CD4-positive, alpha-beta T cell treated with Interleukin-10 for 1 hour (primary cell): ENCODE measurements at regions not wholly inside any gene's neighbourhood (a gene's known extent, or its start where the extent isn't known, plus 50 kb on each side); places are given as distances from the start of the nearest gene placed in this dataset.
"Not testable (repeated sequence)": the region's sequence is repeated elsewhere in the genome, so short reads cannot be mapped to it uniquely, and the experiment has no call there.

ENCODE experiments used
- DNase-seq: peaks from one replicate; pipeline ENCODE4 v3.0.0-alpha.2; 2020

DNA sequence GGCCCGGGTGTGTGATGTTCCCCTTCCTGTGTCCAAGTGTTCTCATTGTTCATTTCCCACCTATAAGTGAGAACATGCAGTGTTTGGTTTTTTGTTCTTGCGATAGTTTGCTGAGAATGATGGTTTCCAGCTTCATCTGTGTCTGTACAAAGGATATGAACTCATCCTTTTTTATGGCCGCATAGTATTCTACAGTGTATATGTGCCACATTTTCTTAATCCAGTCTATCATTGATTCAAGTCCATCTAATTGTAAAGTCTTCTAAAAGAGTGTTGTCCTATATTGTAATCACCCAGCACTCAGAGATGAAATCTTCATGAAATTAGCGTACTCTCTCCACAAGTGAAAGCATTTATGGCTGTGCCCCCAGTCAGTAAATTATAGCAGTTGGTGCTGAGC, 1096.6 kb downstream of the UQCRFS1 start:
- DNase-seq = not testable (repeated sequence)

DNA sequence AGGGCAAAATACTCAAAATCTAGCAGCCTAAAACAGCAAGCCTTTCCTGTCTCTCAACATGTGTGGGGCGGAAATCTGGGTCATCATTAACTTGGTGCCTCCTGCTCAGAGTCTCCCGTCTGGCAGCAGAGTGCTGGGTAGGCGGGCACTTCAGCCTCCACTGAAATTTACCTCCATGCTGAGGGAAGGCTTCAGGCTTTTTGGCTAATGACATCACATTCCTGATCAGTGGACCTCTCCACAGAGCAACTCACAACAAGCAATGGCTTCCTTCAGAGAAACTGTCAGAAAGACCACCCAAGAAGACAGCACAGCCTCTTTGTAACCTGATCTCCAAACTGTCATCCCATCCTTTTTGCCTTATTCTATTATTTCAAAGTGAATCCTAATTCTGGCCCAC, 1109.0 kb downstream of the UQCRFS1 start:
- DNase-seq = no peak

DNA sequence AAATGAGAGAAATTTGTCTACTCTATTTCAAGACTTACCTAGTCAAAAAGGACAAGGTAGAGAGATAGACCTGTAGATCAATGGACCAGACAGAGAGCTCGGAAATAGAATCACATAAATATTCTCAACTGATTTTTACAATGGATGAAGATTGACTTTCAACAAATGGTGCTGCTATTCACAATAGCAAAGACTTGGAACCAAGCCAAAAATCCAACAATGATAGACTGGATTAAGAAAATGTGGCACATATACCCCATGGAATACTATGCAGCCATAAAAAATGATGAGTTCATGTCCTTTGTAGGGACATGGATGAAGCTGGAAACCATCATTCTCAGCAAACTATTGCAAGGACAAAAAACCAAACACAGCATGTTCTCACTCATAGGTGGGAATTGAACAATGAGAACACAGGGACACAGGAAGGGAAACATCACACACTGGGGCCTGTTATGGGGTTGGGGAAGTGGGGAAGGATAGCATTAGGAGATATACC, 1128.2 kb downstream of the UQCRFS1 start:
- DNase-seq = not testable (repeated sequence)

- DNase-seq = no peak
These were observed 1136.3 kb downstream of the UQCRFS1 start for GRCh38 chr19:28076628-28077027.

DNA sequence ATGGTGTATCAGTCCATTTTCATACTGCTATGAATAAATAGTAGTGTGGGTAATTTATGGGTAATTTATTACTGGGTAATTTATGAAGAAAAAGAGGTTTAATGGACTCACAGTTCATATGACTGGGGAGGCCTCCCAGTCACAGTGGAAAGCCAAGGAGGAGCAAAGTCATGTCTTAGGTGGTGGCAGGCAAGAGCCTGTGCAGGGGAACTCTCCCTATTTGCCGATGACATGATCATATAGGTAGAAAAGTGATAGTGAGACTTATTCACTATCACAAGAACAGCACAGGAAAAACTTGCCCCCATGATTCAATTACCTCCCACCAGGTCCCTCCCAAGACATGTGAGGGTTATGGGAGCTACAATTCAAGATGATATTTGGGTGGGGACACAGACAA, 1137.7 kb downstream of the UQCRFS1 start:
- DNase-seq = no peak

GRCh38 chr19:28074773-28075172, 1138.2 kb downstream of the UQCRFS1 start:
- no peak for DNase-seq

- no peak for DNase-seq
These were observed 1145.1 kb downstream of the UQCRFS1 start for GRCh38 chr19:28067882-28068281.

- no peak for DNase-seq
These were observed 1146.0 kb downstream of the UQCRFS1 start for GRCh38 chr19:28066988-28067387.

GRCh38 chr19:28066161-28066560, 1146.8 kb downstream of the UQCRFS1 start:
- DNase-seq = no peak

DNA sequence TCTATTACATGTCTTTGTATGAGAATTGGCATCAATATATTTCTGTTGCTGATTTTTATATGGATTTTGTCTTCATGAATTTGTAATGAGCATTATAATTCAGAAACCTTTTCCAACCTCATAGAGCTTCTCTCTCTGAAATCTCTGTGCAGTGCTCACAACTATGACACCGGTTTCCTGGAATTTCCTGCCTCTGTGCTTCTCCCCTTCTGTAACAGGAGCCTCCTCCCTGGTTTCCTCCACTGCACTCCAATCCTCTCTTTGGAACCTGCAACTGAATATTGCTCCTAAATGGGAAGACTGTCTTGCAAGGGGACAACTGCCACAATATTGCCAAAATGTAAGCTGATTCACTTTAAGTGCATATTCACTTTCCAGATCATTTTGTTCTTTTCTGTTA, 1147.9 kb downstream of the UQCRFS1 start:
- no peak for DNase-seq

GRCh38 chr19:28063702-28064101, 1149.2 kb downstream of the UQCRFS1 start:
- DNase-seq = no peak

DNA sequence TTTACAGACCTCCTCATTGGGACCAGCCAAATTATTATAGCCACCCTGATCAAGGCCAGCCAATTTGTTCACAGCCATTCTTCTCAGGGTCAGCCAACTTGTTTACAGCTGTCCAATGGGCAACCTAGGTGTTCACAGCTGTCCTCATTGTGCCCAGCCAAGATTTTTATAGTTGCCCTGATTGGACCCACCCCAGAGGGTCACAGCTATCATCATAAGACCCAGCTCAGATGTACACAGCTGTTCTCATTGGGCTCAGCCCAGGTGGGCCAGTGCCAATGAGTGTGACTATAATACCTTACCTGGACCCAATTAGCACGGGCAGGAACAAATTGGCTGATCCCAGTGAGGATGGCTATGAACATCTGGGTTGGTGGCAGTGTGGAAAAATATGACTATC, 1151.8 kb downstream of the UQCRFS1 start:
- no peak for DNase-seq

DNA sequence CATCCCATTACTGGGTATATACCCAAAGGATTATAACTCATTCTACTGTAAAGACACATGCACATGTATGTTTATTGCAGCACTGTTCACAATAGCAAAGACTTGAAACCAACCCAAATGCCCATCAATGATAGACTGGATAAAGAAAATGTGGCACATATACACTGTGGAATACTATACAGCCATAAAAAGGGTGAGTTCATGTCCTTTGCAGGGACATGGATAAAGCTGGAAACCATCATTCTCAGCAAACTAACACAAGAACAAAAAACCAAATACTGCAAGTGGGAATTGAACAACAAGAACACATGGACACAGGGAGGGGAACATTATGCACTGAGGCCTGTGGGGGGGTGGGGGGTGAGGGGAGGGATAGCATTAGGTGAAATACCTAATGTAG, 1155.9 kb downstream of the UQCRFS1 start:
- DNase-seq = not testable (repeated sequence)

DNA sequence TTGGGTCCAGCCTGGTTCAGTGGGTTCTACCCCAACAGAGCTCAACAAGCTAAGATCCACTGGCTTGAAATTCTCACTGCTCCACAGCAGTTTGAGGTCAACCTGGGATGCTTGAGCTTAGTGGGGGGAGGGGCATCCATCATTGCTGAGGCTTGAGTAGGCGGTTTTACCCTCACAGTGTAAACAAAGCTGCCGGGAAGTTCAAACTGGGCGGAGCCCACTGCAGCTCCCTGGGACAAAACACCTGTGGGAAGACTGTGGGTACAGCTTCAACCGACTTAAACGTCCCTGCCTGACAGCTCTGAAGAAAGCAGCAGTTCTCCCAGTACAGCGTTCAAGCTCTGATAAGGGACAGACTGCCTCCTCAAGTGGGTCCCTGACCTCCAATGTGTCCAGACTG, 1161.9 kb downstream of the UQCRFS1 start:
- no peak for DNase-seq

GRCh38 chr19:28049875-28050274, 1163.1 kb downstream of the UQCRFS1 start:
- no peak for DNase-seq

- DNase-seq = no peak
These were observed 1166.0 kb downstream of the UQCRFS1 start for GRCh38 chr19:28046932-28047331.

DNA sequence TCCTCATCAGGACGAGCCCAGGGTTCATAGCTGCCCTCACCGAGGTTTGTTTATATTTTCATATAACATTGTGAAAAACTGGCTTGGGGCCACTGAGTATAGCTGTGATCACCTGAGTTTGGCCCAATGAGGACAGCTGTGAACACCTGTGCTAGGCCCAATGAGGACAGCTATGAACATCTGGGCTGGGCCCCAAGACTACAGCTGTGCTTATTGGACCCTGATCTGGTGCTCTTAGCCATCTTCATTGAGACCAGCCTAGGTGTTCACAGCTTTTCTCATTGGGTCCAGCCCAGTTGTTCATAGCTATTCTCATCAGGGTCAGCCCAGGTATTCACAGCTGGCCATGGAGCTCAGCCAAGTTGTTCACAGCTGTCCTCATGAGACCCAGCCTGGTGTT, 1167.3 kb downstream of the UQCRFS1 start:
- DNase-seq = no peak

DNA sequence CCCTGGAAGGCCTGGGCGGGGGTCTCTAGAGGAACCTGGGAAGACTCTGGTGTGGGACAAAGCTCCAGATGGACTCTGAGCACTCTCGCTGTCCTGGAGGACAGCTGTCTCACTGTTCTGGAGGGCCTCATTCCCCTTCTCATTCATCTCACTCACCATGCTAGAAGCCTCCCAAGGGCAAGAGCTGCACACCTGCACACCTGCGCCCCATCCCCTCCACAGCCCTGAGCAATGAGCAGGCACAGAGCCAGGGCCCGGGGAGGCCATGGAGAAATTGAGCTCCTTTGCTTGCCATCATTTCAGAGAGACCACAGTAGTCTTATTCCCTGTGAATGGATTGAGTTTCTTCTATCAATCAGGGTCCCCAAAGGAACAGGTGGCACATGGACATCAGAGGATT, 1168.5 kb downstream of the UQCRFS1 start:
- no peak for DNase-seq

- DNase-seq = no peak
These were observed 1170.4 kb downstream of the UQCRFS1 start for GRCh38 chr19:28042516-28042915.

DNA sequence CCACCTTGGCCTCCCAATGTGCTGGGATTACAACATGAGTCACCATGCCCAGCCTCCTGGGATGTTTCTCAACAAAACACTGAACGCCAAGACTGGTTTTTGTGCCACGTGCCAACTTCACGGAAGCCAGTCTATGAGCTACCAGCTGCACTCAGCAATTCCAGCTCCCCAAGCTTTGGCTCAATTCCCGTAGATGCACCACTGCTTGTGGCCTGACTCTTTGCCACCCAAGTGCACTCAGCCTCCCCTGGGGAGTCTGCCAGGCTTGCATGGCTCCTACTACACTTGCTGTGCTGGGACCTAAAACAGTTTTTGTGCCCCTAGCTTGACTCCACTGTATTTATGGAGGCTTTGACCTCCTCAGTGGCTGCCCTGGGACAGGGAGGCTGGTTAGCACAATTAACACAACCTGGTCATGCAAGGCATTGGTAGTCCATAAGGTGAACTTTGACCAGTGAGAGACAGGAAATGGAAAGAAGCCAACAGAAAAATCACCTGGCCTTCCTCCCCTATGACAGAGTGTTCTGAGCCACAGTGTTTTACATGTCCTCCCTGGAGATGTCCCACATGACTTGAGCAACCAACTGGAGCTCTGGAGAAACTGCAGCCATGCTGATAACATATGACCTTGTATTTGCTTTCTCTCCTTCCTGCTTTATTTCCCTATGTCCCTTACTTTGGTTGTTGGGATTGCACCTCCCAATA, 1173.1 kb downstream of the UQCRFS1 start:
- DNase-seq = no peak

- no peak for DNase-seq
These were observed 1175.8 kb downstream of the UQCRFS1 start for GRCh38 chr19:28037186-28037585.

GRCh38 chr19:28036486-28036885, 1176.5 kb downstream of the UQCRFS1 start:
- DNase-seq = no peak

- no peak for DNase-seq
These were observed 1178.0 kb downstream of the UQCRFS1 start for GRCh38 chr19:28034936-28035335.

- DNase-seq = no peak
These were observed 1184.0 kb downstream of the UQCRFS1 start for GRCh38 chr19:28028881-28029444.

DNA sequence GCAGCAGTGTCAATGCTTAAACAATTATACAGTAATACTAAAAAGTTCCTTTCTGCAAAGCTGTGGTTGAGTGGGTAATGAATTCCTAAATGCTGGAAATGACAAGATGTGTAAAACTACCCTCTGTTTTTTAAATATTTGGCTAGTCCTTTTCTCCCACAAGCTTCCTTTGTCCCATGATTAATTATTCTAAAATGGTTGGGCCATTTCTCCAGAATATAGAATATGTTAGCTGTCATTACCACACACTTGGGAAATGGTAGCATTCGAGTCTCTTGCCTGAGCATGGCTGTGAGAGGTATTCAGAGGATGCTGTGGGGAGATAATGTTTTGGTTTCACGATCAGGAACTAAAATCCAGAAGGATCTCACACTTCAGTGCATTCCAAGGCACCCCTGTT, 1185.8 kb downstream of the UQCRFS1 start:
- DNase-seq = no peak
